KMS-11 (cell line): ENCODE measurements at regions not wholly inside any gene's neighbourhood (a gene's known extent, or its start where the extent isn't known, plus 50 kb on each side); places are given as distances from the start of the nearest gene placed in this dataset.

Source experiments
- H2AFZ ChIP-seq: fragments of 200-600 bp; sonication (generic); 2 replicates; pipeline ENCODE4 v1.6.1; 2016; ENCODE audit warnings: antibody characterized with exemption, mixed run types, low read depth
- H3K27ac ChIP-seq: fragments of 200-600 bp; sonication (generic); 2 replicates; pipeline ENCODE4 v1.6.1; 2016; ENCODE audit warnings: mild to moderate bottlenecking, mixed run types
- H3K27me3 ChIP-seq: fragments of 200-600 bp; sonication (generic); 2 replicates; pipeline ENCODE4 v1.6.1; 2017; ENCODE audit warnings: mild to moderate bottlenecking, low read depth, mixed run types, moderate library complexity; ENCODE audit not compliant: insufficient read depth
- H3K36me3 ChIP-seq: fragments of 200-600 bp; sonication (generic); 2 replicates; pipeline ENCODE4 v1.6.1; 2017; ENCODE audit warnings: mild to moderate bottlenecking, mixed run types; ENCODE audit not compliant: insufficient read depth
- H3K4me1 ChIP-seq: fragments of 200-600 bp; sonication (generic); 2 replicates; pipeline ENCODE4 v1.6.1; 2016; ENCODE audit warnings: mild to moderate bottlenecking, low read depth, mixed run types; ENCODE audit not compliant: poor library complexity, severe bottlenecking
- H3K4me2 ChIP-seq: fragments of 200-600 bp; sonication (generic); 2 replicates; pipeline ENCODE4 v1.7.0; 2016; ENCODE audit warnings: mild to moderate bottlenecking, mixed run types
- H3K4me3 ChIP-seq: fragments of 200-600 bp; sonication (generic); IDR thresholded peaks from 2 replicates; pipeline ENCODE4 v1.6.1; 2017; ENCODE audit warnings: low read depth, low read length, mixed read lengths; ENCODE audit not compliant: insufficient read depth
- H3K79me2 ChIP-seq: fragments of 200-600 bp; sonication (generic); 2 replicates; pipeline ENCODE4 v1.6.1; 2016; ENCODE audit warnings: low read depth, mixed run types; ENCODE audit not compliant: insufficient read depth
- H3K9ac ChIP-seq: fragments of 200-600 bp; sonication (generic); 2 replicates; pipeline ENCODE4 v1.6.1; 2016; ENCODE audit warnings: mild to moderate bottlenecking, mixed run types
- H4K20me1 ChIP-seq: fragments of 200-600 bp; sonication (generic); 2 replicates; pipeline ENCODE4 v1.6.1; 2016; ENCODE audit warnings: mild to moderate bottlenecking, mixed run types; ENCODE audit not compliant: insufficient read depth
- TF ChIP-seq, protein P1 (sequence below): fragments of 200-600 bp; sonication (generic); conservative IDR thresholded peaks from 2 replicates; pipeline ENCODE4 v1.6.1; 2017; ENCODE audit warnings: low read depth, mild to moderate bottlenecking, antibody characterized with exemption, low read length, moderate library complexity, mixed read lengths

DNA sequence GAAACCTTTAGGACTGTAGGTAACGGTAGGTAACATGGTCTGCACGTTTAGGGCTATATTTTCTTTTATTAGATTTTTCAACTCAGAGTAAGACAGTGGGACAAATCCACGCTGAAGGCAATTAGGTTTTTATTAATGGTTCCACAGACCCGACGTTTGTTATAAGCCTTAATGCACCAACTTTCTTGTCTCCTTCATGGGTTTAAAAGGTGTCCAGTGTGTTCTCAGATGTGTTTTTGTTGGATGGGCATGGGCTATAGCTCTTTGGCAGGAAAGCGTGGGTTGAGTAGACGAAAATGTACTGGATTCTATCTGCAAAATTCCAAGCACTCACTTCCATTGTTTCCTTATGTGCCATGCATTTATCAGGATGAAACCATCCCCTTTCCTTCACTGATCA lies 88.0 kb upstream of the SIM2 start:
- no peaks in the 10 kb centered on the region for H3K36me3 ChIP-seq
- TF ChIP-seq, protein P1, sequence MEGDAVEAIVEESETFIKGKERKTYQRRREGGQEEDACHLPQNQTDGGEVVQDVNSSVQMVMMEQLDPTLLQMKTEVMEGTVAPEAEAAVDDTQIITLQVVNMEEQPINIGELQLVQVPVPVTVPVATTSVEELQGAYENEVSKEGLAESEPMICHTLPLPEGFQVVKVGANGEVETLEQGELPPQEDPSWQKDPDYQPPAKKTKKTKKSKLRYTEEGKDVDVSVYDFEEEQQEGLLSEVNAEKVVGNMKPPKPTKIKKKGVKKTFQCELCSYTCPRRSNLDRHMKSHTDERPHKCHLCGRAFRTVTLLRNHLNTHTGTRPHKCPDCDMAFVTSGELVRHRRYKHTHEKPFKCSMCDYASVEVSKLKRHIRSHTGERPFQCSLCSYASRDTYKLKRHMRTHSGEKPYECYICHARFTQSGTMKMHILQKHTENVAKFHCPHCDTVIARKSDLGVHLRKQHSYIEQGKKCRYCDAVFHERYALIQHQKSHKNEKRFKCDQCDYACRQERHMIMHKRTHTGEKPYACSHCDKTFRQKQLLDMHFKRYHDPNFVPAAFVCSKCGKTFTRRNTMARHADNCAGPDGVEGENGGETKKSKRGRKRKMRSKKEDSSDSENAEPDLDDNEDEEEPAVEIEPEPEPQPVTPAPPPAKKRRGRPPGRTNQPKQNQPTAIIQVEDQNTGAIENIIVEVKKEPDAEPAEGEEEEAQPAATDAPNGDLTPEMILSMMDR, result no peak
- no peaks in the 10 kb centered on the region for H4K20me1 ChIP-seq
- no peaks in the 10 kb centered on the region for H3K79me2 ChIP-seq
- H2AFZ ChIP-seq, result no peak overlapping the region
- no peak overlapping the region for H3K4me3 ChIP-seq
- no peaks in the 10 kb centered on the region for H3K4me1 ChIP-seq
- H3K4me2 ChIP-seq, result no peak overlapping the region
- H3K9ac ChIP-seq, result no peak overlapping the region
- no peaks in the 10 kb centered on the region for H3K27me3 ChIP-seq
- no peak overlapping the region for H3K27ac ChIP-seq

DNA sequence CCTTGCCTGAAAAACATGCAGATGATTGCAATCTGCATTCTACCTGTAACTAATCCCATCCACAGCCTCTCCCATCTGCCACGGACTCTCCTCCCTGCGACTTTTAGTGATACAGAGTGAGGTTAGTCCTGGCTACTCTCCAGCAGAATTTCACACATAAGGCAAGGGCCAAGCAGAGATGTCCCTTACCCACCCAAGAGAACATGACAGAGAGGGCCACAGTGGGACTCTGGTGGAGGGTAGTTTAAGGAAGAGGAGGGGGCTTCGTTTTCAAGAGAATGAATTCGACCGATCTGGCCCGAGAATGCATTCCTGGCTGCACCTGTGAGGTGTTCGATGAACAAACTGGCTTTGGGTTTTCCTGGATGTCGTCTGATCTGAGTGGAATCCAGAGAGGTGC lies 87.5 kb upstream of the SIM2 start:
- Histone ChIP-seq H3K4me2 (no peak overlapping the region), H3K27me3 (no peaks in the 10 kb centered on the region)
- TF ChIP-seq, protein P1, result no peak

GRCh38 chr21:36613059-36613458 lies 85.9 kb upstream of the SIM2 start:
- no peaks in the 10 kb centered on the region for H4K20me1 ChIP-seq
- H3K9ac ChIP-seq, result no peak overlapping the region
- no peak overlapping the region for H2AFZ ChIP-seq
- no peaks in the 10 kb centered on the region for H3K36me3 ChIP-seq
- no peaks in the 10 kb centered on the region for H3K27me3 ChIP-seq
- H3K79me2 ChIP-seq, result no peaks in the 10 kb centered on the region
- no peak overlapping the region for H3K4me2 ChIP-seq
- TF ChIP-seq, protein P1, result no peak
- H3K27ac ChIP-seq, result no peak overlapping the region
- H3K4me3 ChIP-seq, result no peak overlapping the region
- no peaks in the 10 kb centered on the region for H3K4me1 ChIP-seq

More for the DNA sequence above, 87.5 kb upstream of the SIM2 start:
- Histone ChIP-seq H4K20me1 (no peaks in the 10 kb centered on the region), H3K4me3 (no peak overlapping the region), H2AFZ (no peak overlapping the region), H3K9ac (no peak overlapping the region), H3K27ac (no peak overlapping the region), H3K4me1 (no peaks in the 10 kb centered on the region), H3K79me2 (no peaks in the 10 kb centered on the region), H3K36me3 (no peaks in the 10 kb centered on the region)

GRCh38 chr21:36613554-36613953 lies 85.4 kb upstream of the SIM2 start:
- H3K4me1 ChIP-seq, result no peaks in the 10 kb centered on the region
- no peak overlapping the region for H3K9ac ChIP-seq
- H3K27ac ChIP-seq, result no peak overlapping the region
- H3K4me3 ChIP-seq, result no peak overlapping the region
- H3K27me3 ChIP-seq, result no peaks in the 10 kb centered on the region
- no peaks in the 10 kb centered on the region for H3K79me2 ChIP-seq
- no peak overlapping the region for H2AFZ ChIP-seq
- H3K4me2 ChIP-seq, result no peak overlapping the region
- H3K36me3 ChIP-seq, result no peaks in the 10 kb centered on the region
- TF ChIP-seq, protein P1, result no peak
- H4K20me1 ChIP-seq, result no peaks in the 10 kb centered on the region
